ENCODE measurements at regions not wholly inside any gene's neighbourhood (a gene's known extent, or its start where the extent isn't known, plus 50 kb on each side); places are given as distances from the start of the nearest gene placed in this dataset.

DNA sequence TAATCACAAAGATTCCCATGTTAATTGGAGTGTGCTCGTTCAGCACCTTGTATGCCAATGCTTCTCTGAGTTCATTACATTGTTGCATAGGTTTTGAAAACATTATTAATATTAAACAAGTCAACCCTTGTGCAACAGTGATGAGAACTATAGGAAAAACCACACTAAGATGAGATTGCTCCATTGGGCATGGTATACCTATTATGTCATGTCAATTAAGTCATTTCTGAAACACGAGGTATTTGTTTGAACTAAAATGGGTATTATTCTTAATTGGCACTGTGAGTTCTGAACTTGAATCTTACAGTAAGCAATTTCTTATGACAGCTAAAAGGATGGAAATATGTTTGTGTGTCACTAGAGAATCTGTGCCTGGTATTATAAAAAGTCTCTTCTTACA lies 447.7 kb downstream of the EFNA5 start:
- TF ChIP-seq FOXM1 (IDR thresholded peaks at IDR 0.05; ENCODE audit: borderline replicate concordance, low read depth) (no peak), EP300 (IDR thresholded peaks at IDR 0.05; ENCODE audit: borderline replicate concordance) (no peak), CEBPB (IDR thresholded peaks at IDR 0.05) (no peak), ZBTB7A (IDR thresholded peaks at IDR 0.05; ENCODE audit: low read depth) (no peak), TCF12 (IDR thresholded peaks at IDR 0.05; ENCODE audit: low read depth) (no peak), YY1 (IDR thresholded peaks at IDR 0.05; ENCODE audit: low read depth) (no peak), TAF1 (IDR thresholded peaks at IDR 0.05; ENCODE audit: low read depth) (no peak), TEAD4 (IDR thresholded peaks at IDR 0.05) (no peak), CREB1 (IDR thresholded peaks at IDR 0.05; ENCODE audit: low read depth) (no peak), RAD21 (IDR thresholded peaks at IDR 0.05; ENCODE audit: low read depth) (no peak), NFIC (IDR thresholded peaks at IDR 0.05) (no peak)
- TF ChIP-seq, protein P1, sequence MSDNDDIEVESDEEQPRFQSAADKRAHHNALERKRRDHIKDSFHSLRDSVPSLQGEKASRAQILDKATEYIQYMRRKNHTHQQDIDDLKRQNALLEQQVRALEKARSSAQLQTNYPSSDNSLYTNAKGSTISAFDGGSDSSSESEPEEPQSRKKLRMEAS (IDR thresholded peaks at IDR 0.05), result no peak
- TF ChIP-seq, protein P2, sequence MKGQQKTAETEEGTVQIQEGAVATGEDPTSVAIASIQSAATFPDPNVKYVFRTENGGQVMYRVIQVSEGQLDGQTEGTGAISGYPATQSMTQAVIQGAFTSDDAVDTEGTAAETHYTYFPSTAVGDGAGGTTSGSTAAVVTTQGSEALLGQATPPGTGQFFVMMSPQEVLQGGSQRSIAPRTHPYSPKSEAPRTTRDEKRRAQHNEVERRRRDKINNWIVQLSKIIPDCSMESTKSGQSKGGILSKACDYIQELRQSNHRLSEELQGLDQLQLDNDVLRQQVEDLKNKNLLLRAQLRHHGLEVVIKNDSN (IDR thresholded peaks at IDR 0.05), result no peak

DNA sequence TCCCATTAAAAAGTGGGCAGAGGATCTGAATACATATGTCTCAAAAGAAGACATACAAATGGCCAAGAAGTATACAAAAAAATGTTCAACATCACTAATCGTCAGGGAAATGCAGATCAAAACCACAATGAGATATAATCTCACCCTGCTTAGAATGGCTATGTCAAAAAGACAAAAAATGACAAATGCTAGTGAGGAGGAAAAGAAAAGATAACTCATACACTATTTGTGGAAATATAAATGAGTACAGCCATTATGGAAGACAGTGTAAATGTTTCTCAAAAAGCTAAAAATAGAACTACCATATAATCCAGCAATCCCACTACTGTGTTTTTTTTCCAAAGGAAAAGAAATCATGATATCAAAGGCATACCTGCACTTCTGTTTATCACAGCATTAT lies 450.7 kb downstream of the EFNA5 start:
- TF ChIP-seq TCF12 (IDR thresholded peaks at IDR 0.05; ENCODE audit: low read depth) (no peak), NFIC (IDR thresholded peaks at IDR 0.05) (no peak), FOXM1 (IDR thresholded peaks at IDR 0.05; ENCODE audit: borderline replicate concordance, low read depth) (no peak), TAF1 (IDR thresholded peaks at IDR 0.05; ENCODE audit: low read depth) (no peak), TEAD4 (IDR thresholded peaks at IDR 0.05) (no peak), CEBPB (IDR thresholded peaks at IDR 0.05) (no peak), CREB1 (IDR thresholded peaks at IDR 0.05; ENCODE audit: low read depth) (no peak), ZBTB7A (IDR thresholded peaks at IDR 0.05; ENCODE audit: low read depth) (no peak), YY1 (IDR thresholded peaks at IDR 0.05; ENCODE audit: low read depth) (no peak), RAD21 (IDR thresholded peaks at IDR 0.05; ENCODE audit: low read depth) (no peak)
- TF ChIP-seq, protein P1 (IDR thresholded peaks at IDR 0.05), result no peak
- TF ChIP-seq, protein P3, sequence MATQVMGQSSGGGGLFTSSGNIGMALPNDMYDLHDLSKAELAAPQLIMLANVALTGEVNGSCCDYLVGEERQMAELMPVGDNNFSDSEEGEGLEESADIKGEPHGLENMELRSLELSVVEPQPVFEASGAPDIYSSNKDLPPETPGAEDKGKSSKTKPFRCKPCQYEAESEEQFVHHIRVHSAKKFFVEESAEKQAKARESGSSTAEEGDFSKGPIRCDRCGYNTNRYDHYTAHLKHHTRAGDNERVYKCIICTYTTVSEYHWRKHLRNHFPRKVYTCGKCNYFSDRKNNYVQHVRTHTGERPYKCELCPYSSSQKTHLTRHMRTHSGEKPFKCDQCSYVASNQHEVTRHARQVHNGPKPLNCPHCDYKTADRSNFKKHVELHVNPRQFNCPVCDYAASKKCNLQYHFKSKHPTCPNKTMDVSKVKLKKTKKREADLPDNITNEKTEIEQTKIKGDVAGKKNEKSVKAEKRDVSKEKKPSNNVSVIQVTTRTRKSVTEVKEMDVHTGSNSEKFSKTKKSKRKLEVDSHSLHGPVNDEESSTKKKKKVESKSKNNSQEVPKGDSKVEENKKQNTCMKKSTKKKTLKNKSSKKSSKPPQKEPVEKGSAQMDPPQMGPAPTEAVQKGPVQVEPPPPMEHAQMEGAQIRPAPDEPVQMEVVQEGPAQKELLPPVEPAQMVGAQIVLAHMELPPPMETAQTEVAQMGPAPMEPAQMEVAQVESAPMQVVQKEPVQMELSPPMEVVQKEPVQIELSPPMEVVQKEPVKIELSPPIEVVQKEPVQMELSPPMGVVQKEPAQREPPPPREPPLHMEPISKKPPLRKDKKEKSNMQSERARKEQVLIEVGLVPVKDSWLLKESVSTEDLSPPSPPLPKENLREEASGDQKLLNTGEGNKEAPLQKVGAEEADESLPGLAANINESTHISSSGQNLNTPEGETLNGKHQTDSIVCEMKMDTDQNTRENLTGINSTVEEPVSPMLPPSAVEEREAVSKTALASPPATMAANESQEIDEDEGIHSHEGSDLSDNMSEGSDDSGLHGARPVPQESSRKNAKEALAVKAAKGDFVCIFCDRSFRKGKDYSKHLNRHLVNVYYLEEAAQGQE (IDR thresholded peaks at IDR 0.05; ENCODE audit: low read depth), result no peak
- TF ChIP-seq, protein P2 (IDR thresholded peaks at IDR 0.05), result no peak

DNA sequence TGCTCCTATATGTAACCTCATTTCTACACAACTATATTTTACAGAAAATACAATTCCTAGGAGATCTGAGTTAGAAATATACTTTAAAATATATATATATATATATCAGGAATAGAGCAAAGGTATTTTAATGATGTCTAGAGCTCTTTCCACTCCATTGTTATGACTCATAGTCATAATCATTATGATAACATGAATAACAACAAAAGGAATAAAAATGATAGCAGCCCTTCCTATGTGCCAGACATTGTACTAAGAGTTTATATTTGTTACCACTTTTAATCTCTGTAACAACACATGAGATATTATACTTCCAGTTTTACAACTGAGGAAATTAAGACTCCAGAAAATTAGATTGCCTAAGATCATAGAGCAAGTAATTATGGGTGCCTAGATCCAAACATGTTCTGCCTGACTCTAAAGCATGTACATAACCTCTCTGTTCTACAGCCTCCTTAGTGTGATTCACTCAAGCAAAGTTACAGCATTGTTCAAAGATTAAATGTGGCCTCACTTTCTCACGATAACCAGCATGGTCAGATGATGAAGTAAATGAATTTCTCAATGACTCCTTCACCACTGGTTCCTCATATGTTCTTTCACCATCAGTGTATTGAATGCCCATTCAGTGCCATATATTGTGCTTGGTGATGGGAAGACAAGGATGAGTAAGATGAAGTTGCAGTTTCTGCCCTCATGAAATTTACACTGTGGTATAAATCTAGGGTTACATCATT lies 452.1 kb downstream of the EFNA5 start:
- TF ChIP-seq CREB1 (IDR thresholded peaks at IDR 0.05; ENCODE audit: low read depth) (no peak), YY1 (IDR thresholded peaks at IDR 0.05; ENCODE audit: low read depth) (no peak), ZBTB7A (IDR thresholded peaks at IDR 0.05; ENCODE audit: low read depth) (no peak), RAD21 (IDR thresholded peaks at IDR 0.05; ENCODE audit: low read depth) (no peak), TAF1 (IDR thresholded peaks at IDR 0.05; ENCODE audit: low read depth) (no peak), CEBPB (IDR thresholded peaks at IDR 0.05) (no peak), TEAD4 (IDR thresholded peaks at IDR 0.05) (no peak), NFIC (IDR thresholded peaks at IDR 0.05) (no peak)
- TF ChIP-seq, protein P3 (IDR thresholded peaks at IDR 0.05; ENCODE audit: low read depth), result no peak
- TF ChIP-seq, protein P1 (IDR thresholded peaks at IDR 0.05), result no peak
- TF ChIP-seq, protein P2 (IDR thresholded peaks at IDR 0.05), result no peak

DNA sequence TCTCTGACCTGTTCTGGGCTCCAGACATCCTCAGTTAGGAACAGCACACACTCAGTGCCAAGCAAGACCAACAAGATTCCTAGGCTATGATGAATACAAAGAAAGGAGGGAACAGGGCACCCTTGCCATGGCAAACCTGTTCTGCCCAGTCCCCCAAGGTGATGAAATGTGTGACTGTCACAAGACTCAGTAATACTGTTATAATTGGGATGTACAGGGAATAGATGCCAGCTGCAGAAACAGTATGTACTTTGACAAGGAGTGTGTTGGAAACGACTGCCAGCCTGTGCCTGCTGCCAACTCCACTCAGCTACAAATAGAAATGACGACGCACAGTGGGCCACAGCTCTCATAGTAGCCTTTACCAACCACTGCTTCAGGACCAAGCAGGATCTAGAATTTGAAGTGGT lies 453.0 kb downstream of the EFNA5 start:
- TF ChIP-seq TEAD4 (IDR thresholded peaks at IDR 0.05) (peak; percentile 45), EGR1 (IDR thresholded peaks at IDR 0.05) (no peak)

DNA sequence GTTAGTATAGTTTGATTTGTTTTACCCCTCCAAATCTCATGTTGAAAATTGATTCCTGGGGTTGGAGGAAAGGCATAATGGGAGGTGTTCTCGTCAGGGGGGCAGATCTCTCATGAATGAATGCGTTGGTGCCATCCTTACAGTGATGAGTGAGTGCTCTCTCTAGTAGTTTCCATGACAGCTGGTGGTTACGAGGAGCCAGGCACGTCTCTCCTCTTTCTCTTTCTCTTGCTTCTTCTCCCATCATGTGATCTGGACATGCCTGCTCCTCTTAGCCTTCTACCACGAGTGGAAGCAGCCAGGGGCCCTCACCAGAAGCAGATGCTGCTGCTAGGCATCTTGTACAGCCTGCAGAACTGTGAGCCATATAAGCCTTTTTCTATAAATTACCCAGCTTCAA lies 454.1 kb downstream of the EFNA5 start:
- TF ChIP-seq CREB1 (IDR thresholded peaks at IDR 0.05; ENCODE audit: low read depth) (no peak), NFIC (IDR thresholded peaks at IDR 0.05) (no peak), TEAD4 (IDR thresholded peaks at IDR 0.05) (no peak), FOXM1 (IDR thresholded peaks at IDR 0.05; ENCODE audit: borderline replicate concordance, low read depth) (no peak), YY1 (IDR thresholded peaks at IDR 0.05; ENCODE audit: low read depth) (no peak), TAF1 (IDR thresholded peaks at IDR 0.05; ENCODE audit: low read depth) (no peak), CEBPB (IDR thresholded peaks at IDR 0.05) (no peak), ZBTB7A (IDR thresholded peaks at IDR 0.05; ENCODE audit: low read depth) (no peak)
- TF ChIP-seq, protein P2 (IDR thresholded peaks at IDR 0.05), result no peak
